ENCODE measurements at regions not wholly inside any gene's neighbourhood (a gene's known extent, or its start where the extent isn't known, plus 50 kb on each side); places are given as distances from the start of the nearest gene placed in this dataset.

DNA sequence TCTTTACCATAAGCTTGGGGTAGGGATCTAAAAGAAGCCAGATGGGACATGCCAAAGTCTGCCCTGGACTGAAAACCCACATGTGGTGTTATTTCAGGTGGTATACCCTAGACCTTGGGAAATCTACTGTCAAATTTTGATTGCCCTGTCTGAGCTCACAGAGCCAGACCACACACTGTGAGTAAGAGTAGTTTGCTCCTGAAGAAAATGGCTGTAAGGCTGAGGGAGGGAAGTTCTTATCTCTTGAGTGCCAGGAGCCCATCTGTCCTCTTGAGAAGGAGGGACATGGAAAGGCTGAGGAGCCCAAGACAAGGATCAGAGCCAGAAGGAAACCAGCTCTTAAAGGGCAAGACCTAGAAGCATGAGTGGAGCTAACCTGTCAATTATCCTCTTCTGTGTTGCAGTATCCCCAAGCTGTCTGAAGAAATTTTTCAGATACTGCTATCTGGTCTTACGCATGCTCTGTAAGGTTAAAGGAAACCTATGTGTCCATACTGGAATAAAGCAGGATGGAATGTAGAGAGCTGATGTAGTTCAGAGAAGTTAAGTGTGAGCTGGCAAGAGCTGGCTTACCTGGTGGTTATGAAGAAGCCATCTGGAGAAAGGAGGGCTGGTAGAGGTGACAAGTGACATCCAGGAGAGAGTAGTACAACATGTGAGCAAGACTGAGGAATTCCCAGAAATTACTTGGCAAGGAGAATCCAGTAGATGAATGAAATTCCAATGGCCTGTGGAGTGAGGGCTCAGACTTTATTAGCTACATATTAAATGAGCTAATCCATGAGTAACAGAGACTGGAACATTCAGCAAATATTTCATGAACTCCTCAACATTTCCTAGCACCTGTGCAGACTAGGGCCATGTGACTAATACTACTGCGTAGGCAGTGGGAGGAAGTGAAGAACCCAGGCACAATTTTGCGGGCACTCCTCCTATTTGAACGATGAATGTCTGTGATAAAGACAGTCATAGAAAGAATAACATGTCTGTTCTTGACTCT lies 389.1 kb upstream of the KIF2A start:
- DNase-seq (no peak), ATAC-seq (ENCODE audit: low FRiP score in 2 of 2) (peak in 1 of 2 donors; percentile 55)
- H3K27ac ChIP-seq, result no peak overlapping the region
- H3K4me1 ChIP-seq, result no peaks in the 10 kb centered on the region
- no peak for TF ChIP-seq POLR2AphosphoS5 (IDR thresholded peaks at IDR 0.05)
- TF ChIP-seq EP300 (IDR thresholded peaks at IDR 0.05), result no peak
- no peak for TF ChIP-seq POLR2A (IDR thresholded peaks at IDR 0.05)
- TF ChIP-seq, protein P1, sequence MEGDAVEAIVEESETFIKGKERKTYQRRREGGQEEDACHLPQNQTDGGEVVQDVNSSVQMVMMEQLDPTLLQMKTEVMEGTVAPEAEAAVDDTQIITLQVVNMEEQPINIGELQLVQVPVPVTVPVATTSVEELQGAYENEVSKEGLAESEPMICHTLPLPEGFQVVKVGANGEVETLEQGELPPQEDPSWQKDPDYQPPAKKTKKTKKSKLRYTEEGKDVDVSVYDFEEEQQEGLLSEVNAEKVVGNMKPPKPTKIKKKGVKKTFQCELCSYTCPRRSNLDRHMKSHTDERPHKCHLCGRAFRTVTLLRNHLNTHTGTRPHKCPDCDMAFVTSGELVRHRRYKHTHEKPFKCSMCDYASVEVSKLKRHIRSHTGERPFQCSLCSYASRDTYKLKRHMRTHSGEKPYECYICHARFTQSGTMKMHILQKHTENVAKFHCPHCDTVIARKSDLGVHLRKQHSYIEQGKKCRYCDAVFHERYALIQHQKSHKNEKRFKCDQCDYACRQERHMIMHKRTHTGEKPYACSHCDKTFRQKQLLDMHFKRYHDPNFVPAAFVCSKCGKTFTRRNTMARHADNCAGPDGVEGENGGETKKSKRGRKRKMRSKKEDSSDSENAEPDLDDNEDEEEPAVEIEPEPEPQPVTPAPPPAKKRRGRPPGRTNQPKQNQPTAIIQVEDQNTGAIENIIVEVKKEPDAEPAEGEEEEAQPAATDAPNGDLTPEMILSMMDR (IDR thresholded peaks at IDR 0.05), result no peak
- 76 to 96% methylated on average over 4 of the region's 4 CpGs for whole genome bisulfite sequencing, 2 donors
- no peak overlapping the region for H3K4me3 ChIP-seq
- no peaks in the 10 kb centered on the region for H3K27me3 ChIP-seq
- peaks cover 0 to 12% (median 4%) of the 10 kb centered on the region in 4 donors for H3K9me3 ChIP-seq
- no peaks in the 10 kb centered on the region for H3K36me3 ChIP-seq

GRCh38 chr5:61918611-61919010 lies 387.4 kb upstream of the KIF2A start:
- WGBS, 2 donors, result 82 to 84% methylated on average over 2 of the region's 2 CpGs
- Histone ChIP-seq H3K4me3 (no peak overlapping the region), H3K27ac (no peak overlapping the region), H3K9me3 (no peaks in the 10 kb centered on the region), H3K36me3 (no peaks in the 10 kb centered on the region), H3K27me3 (no peaks in the 10 kb centered on the region), H3K4me1 (no peaks in the 10 kb centered on the region)
- TF ChIP-seq, protein P1 (IDR thresholded peaks at IDR 0.05), result no peak
- no peak for TF ChIP-seq POLR2A (IDR thresholded peaks at IDR 0.05)
- ATAC-seq (ENCODE audit: low FRiP score in 2 of 2), result no peak
- DNase-seq, result no peak

DNA sequence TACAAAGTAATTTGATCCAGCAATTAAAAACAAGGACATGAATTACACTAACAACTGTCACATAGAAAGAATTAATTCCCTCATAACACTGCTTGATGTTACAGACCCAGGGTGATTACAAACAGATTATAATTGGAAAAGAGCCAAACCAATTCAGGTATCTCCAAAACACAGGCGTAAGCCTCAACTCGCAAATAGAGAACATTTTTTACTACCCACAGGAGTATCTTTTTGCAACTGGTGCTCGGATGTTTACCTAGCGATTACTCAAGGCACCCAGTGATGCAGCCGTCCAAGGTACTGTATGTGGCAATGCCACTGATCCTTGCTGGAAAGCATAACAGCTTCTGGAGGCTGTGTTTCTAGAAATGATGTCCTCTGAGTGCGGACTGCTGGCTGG lies 386.1 kb upstream of the KIF2A start:
- WGBS, 2 donors, result 48 to 67% methylated on average over 6 of the region's 6 CpGs
- peak in 1 of 2 donors; percentile 69 for DNase-seq
- no peak for TF ChIP-seq EP300 (IDR thresholded peaks at IDR 0.05)
- TF ChIP-seq POLR2AphosphoS5 (IDR thresholded peaks at IDR 0.05), result no peak
- TF ChIP-seq, protein P1 (IDR thresholded peaks at IDR 0.05), result no peak
- Histone ChIP-seq H3K27ac (no peak overlapping the region), H3K4me3 (no peak overlapping the region), H3K4me1 (no peaks in the 10 kb centered on the region), H3K36me3 (no peaks in the 10 kb centered on the region), H3K9me3 (no peaks in the 10 kb centered on the region), H3K27me3 (no peaks in the 10 kb centered on the region)
- peak in 1 of 2 donors; percentile 85 for ATAC-seq (ENCODE audit: low FRiP score in 2 of 2)

DNA sequence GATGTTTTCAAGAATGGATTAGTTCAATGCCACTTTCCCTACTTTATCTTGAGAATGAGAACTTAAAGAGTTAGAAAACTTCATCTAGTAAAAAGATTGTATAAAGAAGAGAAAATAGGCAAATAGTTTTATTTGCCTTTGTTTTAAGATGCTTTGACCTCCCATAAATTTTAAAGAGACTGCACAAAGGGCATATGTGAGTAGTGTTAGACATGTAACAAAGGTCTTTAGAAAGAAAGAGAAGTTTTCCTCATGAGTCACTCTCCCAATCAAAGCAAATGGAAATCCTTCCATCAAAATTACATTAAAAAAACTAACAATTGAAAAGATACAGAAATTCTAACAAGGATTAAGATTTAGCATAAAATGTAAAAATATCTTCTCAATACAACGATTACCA lies 381.8 kb upstream of the KIF2A start:
- H3K4me1 ChIP-seq, result no peaks in the 10 kb centered on the region
- 80 to 84% methylated on average over 1 of the region's 1 CpG for WGBS, 2 donors
- no peak overlapping the region for H3K4me3 ChIP-seq
- no peaks in the 10 kb centered on the region for H3K27me3 ChIP-seq
- DNase-seq (no peak), ATAC-seq (ENCODE audit: low FRiP score in 2 of 2) (no peak)
- no peak overlapping the region for H3K27ac ChIP-seq
- H3K36me3 ChIP-seq, result no peaks in the 10 kb centered on the region
- TF ChIP-seq EP300 (IDR thresholded peaks at IDR 0.05) (no peak), POLR2A (IDR thresholded peaks at IDR 0.05) (no peak), POLR2AphosphoS5 (IDR thresholded peaks at IDR 0.05) (no peak)
- TF ChIP-seq, protein P1 (IDR thresholded peaks at IDR 0.05), result no peak
- no peaks in the 10 kb centered on the region for H3K9me3 ChIP-seq

- DNase-seq (no peak), ATAC-seq (ENCODE audit: low FRiP score in 2 of 2) (no peak)
- TF ChIP-seq, protein P1 (IDR thresholded peaks at IDR 0.05), result no peak
- TF ChIP-seq EP300 (IDR thresholded peaks at IDR 0.05), result no peak
- no peak for TF ChIP-seq POLR2AphosphoS5 (IDR thresholded peaks at IDR 0.05)
- TF ChIP-seq POLR2A (IDR thresholded peaks at IDR 0.05), result no peak
- H3K36me3 ChIP-seq, result no peaks in the 10 kb centered on the region
- H3K9me3 ChIP-seq, result no peaks in the 10 kb centered on the region
- H3K4me1 ChIP-seq, result no peaks in the 10 kb centered on the region
- no peaks in the 10 kb centered on the region for H3K27me3 ChIP-seq
- no peak overlapping the region for H3K27ac ChIP-seq
- no peak overlapping the region for H3K4me3 ChIP-seq
Measured at GRCh38 chr5:61926911-61927310, 379.1 kb upstream of the KIF2A start.
